ENCODE measurements at regions not wholly inside any gene's neighbourhood (a gene's known extent, or its start where the extent isn't known, plus 50 kb on each side); places are given as distances from the start of the nearest gene placed in this dataset.

DNA sequence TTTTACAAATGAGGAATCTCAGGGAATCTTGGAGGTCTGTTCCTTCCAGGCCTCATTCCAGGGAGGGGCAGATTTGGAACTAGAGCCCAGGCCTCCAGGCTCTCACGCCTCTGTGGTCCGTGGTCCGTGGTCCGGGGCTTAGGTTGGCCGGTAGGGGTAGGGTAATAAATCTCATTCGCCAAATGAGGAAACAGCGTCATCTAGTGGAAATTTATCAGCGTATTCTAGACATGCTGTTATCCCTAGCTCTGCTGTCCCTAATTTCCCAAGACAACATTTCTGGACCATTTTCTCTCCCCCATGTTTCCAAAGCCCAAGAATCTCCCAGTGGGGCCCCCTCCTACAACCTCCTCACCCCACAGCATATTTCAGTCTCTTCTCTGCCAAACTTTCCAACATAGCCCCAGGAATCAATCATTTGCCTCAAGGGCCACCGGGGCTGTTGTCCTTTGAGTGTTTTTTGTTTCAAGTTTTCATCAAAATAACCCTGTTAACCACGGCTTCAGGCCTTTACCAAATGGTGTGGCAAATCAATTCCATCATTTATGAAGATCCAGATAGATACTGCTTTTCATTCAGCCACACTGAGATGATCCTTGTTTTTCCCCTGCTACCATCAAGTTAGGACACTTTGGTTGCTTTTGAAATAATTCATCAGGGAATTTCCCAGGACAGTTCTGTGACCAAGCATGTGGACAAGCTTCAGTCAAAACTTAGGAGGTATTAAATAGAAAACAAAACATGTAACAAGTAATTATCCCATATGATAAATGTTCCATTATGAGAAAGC, 126.8 kb downstream of the ALDH8A1 start:
- Mint-ChIP-seq H3K36me3 (no peaks in the 10 kb centered on the region), H3K4me3 (no peak overlapping the region), H3K27ac (peak overlapping the region in 1 of 9 donors; percentile 5), H3K9me3 (peaks cover 0 to 4% (median 0%) of the 10 kb centered on the region in 11 donors), H3K27me3 (peaks cover 0 to 4% (median 0%) of the 10 kb centered on the region in 5 donors), H3K4me1 (peaks cover 0 to 3% (median 0%) of the 10 kb centered on the region in 7 donors)
- intact Hi-C loops (cut with micrococcal nuclease), result loop anchor here (1.0 to 2.0 kb wide), 7 partner anchors 59 to 712 kb away; no protein-coding TSS in a partner anchor
- POLR2A ChIA-PET, result no interaction called here
- no peak overlapping the region for H3K4me3 ChIP-seq (ENCODE audit: low read length)
- CTCF ChIA-PET, result interaction anchor here (0.7 to 3.3 kb wide), 12 partner anchors 116 to 700 kb away, joined by 3 to 23 read pairs (median 4); no protein-coding TSS in a partner anchor
- no peaks in the 10 kb centered on the region for H3K27me3 ChIP-seq (ENCODE audit: control insufficient read depth in 2 of 2, insufficient read depth in 2 of 2, low read length in 2 of 2)
- no peaks in the 10 kb centered on the region for H3K36me3 ChIP-seq (ENCODE audit: control insufficient read depth in 2 of 3, insufficient read depth in 3 of 3, low read length in 3 of 3)
- no peak overlapping the region for H3K27ac ChIP-seq (ENCODE audit: low read depth, low read length)
- H3K4me1 ChIP-seq (ENCODE audit: control insufficient read depth in 2 of 2, insufficient read depth in 2 of 2, low read length in 2 of 2), result peaks cover 0 to 4% of the 10 kb centered on the region in 2 donors
- DNase-seq (peak in 7 of 9 donors; percentile 17 to 55 (median 43)), ATAC-seq (peak; percentile 88)
- no peaks in the 10 kb centered on the region for H3K9me3 ChIP-seq (ENCODE audit: control insufficient read depth in 2 of 3, low read length in 3 of 3)

DNA sequence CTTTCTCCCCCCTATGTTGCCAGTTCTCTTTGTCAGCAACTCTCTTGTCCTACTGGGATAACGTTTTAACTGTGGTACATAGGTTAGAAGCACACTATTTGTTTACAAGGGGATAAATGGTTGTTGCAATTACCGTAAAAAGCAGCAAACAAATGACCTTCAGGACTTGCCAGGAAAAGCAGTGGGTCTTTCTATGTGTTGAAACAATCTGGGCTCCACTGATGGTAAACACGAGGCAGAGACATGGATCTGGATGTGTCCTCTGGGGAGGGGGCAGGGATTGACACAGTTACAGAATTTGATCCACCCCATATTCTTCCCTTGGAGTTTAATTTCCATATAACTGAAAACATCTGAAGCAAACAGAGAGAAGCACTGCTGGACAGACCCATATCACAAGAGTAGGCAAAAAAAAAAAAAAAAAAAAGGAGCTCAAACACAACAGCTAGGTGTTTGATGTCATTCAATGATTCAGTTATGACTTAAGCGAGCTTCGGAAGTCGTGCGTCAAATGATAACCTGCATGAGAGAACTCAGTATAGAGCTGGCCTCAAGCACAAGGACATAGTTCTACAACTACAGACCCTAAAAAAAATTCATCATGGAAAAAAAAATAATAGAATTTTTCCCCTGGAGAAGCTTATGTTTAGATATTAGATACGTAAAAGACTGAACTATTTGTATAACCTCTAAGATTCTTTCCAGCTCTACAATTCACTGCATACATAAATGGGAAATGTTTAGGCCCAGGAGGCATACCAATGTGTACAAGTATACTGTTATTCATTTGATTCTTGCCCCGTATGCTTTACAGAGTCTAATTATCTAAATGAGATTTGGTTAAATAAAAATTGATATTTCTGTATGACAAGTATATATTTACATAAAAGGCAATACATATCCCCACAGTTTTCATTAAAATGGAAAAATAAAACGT, 127.7 kb downstream of the ALDH8A1 start:
- POLR2A ChIA-PET, result no interaction called here
- Histone ChIP-seq H3K4me1 (ENCODE audit: control insufficient read depth in 2 of 2, insufficient read depth in 2 of 2, low read length in 2 of 2) (peaks cover 0 to 4% of the 10 kb centered on the region in 2 donors), H3K36me3 (ENCODE audit: control insufficient read depth in 2 of 3, insufficient read depth in 3 of 3, low read length in 3 of 3) (no peaks in the 10 kb centered on the region), H3K27me3 (ENCODE audit: control insufficient read depth in 2 of 2, insufficient read depth in 2 of 2, low read length in 2 of 2) (no peaks in the 10 kb centered on the region), H3K27ac (ENCODE audit: low read depth, low read length) (no peak overlapping the region), H3K4me3 (ENCODE audit: low read length) (no peak overlapping the region), H3K9me3 (ENCODE audit: control insufficient read depth in 2 of 3, low read length in 3 of 3) (no peaks in the 10 kb centered on the region)
- DNase-seq (no peak), ATAC-seq (no peak)
- H3K4me3 Mint-ChIP-seq, result no peak overlapping the region
- peaks cover 0 to 4% (median 0%) of the 10 kb centered on the region in 11 donors for H3K9me3 Mint-ChIP-seq
- intact Hi-C loops (cut with micrococcal nuclease), result loop anchor here in 1 of 2 donors (2.0 kb wide), 1 partner anchor 119 kb away; no protein-coding TSS in a partner anchor
- peaks cover 0 to 4% (median 0%) of the 10 kb centered on the region in 5 donors for H3K27me3 Mint-ChIP-seq
- no peak overlapping the region for H3K27ac Mint-ChIP-seq
- H3K36me3 Mint-ChIP-seq, result no peaks in the 10 kb centered on the region
- CTCF ChIA-PET, result interaction anchor here (0.6 to 3.3 kb wide), 12 partner anchors 8 to 699 kb away, joined by 3 to 23 read pairs (median 4); no protein-coding TSS in a partner anchor
- peaks cover 0 to 3% (median 0%) of the 10 kb centered on the region in 7 donors for H3K4me1 Mint-ChIP-seq

DNA sequence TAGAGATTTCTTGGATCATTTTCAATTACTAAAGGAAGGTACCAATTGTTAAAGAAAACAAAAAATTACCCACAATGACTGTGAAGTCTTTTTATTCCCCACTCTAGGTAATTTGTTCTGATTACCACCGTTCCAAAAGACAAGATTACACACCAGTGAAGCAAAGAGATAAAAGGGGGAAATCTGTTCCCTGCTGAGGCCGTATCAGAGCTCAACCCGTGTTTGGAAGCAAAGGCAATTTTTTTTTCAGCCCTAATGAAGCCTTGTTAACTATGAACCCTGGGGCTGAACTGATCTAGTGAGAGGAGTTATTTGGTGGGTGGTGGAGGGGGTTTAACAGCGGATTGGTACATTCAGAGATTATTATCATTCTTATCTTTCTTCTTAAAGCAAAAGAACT, 128.5 kb downstream of the ALDH8A1 start:
- Histone ChIP-seq H3K9me3 (ENCODE audit: control insufficient read depth in 2 of 3, low read length in 3 of 3) (no peaks in the 10 kb centered on the region), H3K27me3 (ENCODE audit: control insufficient read depth in 2 of 2, insufficient read depth in 2 of 2, low read length in 2 of 2) (no peaks in the 10 kb centered on the region), H3K4me1 (ENCODE audit: control insufficient read depth in 2 of 2, insufficient read depth in 2 of 2, low read length in 2 of 2) (peaks cover 0 to 4% of the 10 kb centered on the region in 2 donors), H3K27ac (ENCODE audit: low read depth, low read length) (no peak overlapping the region), H3K36me3 (ENCODE audit: control insufficient read depth in 2 of 3, insufficient read depth in 3 of 3, low read length in 3 of 3) (no peaks in the 10 kb centered on the region), H3K4me3 (ENCODE audit: low read length) (no peak overlapping the region)
- POLR2A ChIA-PET, result no interaction called here
- ATAC-seq (no peak), DNase-seq (no peak)
- peaks cover 0 to 3% (median 0%) of the 10 kb centered on the region in 7 donors for H3K4me1 Mint-ChIP-seq
- intact Hi-C loops (cut with micrococcal nuclease), result no loop called here
- H3K27ac Mint-ChIP-seq, result no peak overlapping the region
- H3K27me3 Mint-ChIP-seq, result peaks cover 0 to 4% (median 0%) of the 10 kb centered on the region in 5 donors
- CTCF ChIA-PET, result interaction anchor here (3.3 kb wide), 1 partner anchor 665 kb away, joined by 23 read pairs; no protein-coding TSS in a partner anchor
- H3K9me3 Mint-ChIP-seq, result peaks cover 0 to 4% (median 0%) of the 10 kb centered on the region in 11 donors
- no peak overlapping the region for H3K4me3 Mint-ChIP-seq
- H3K36me3 Mint-ChIP-seq, result no peaks in the 10 kb centered on the region

DNA sequence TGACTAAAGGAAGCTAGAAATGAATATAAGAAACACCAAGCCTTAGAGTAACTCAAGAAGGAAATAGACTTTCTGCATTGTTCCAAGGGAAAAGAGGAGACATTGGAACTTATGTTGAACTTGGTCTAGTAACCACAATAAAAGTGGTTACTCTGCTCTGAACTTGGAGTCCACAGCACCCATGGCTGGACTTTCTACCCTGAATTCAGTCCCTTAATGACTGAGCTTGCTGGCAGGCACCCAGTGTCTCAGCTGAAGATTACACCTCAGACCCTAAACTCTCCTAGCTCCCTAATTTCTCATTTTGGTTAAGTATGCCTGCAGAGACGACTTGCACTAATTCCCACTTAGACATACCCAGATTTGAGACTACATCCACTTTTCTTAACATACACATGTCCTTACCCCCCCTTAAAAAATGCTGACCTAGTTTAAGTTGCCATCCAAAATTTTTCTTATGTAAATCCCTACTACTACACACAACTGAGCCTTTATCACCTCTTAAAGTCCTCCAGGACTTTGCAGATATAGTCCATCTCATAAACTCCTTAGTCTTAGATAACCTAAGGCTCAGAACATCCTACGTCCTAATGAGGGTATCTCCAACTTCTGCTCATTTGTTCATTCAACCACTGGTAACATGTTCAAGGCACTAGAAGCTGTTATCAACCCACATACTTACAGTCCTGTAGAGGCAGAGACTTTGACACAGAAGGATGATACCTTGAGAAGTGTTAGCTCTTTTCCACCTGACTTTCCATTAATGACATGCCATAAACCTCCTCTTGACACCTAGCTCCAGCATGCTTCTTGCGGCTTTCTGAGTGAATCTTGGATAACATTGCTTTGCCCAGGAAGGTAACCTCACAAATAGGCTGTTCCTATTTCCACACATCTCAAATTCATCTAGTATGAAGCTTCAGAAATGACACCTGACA, 129.8 kb downstream of the ALDH8A1 start:
- intact Hi-C loops (cut with micrococcal nuclease), result no loop called here
- ATAC-seq (no peak), DNase-seq (no peak)
- Histone ChIP-seq H3K4me1 (ENCODE audit: control insufficient read depth in 2 of 2, insufficient read depth in 2 of 2, low read length in 2 of 2) (peaks cover 0 to 4% of the 10 kb centered on the region in 2 donors), H3K9me3 (ENCODE audit: control insufficient read depth in 2 of 3, low read length in 3 of 3) (no peaks in the 10 kb centered on the region), H3K4me3 (ENCODE audit: low read length) (no peak overlapping the region), H3K36me3 (ENCODE audit: control insufficient read depth in 2 of 3, insufficient read depth in 3 of 3, low read length in 3 of 3) (no peaks in the 10 kb centered on the region), H3K27me3 (ENCODE audit: control insufficient read depth in 2 of 2, insufficient read depth in 2 of 2, low read length in 2 of 2) (no peaks in the 10 kb centered on the region), H3K27ac (ENCODE audit: low read depth, low read length) (no peak overlapping the region)
- H3K4me3 Mint-ChIP-seq, result no peak overlapping the region
- H3K4me1 Mint-ChIP-seq, result peaks cover 0 to 3% (median 0%) of the 10 kb centered on the region in 7 donors
- no peak overlapping the region for H3K27ac Mint-ChIP-seq
- CTCF ChIA-PET, result interaction anchor here (0.8 to 1.1 kb wide), 4 partner anchors 179 to 664 kb away, joined by 3 to 5 read pairs (median 3); no protein-coding TSS in a partner anchor
- H3K27me3 Mint-ChIP-seq, result peaks cover 0 to 3% (median 0%) of the 10 kb centered on the region in 5 donors
- POLR2A ChIA-PET, result interaction anchor here (0.8 kb wide), 1 partner anchor 636 kb away, joined by 3 read pairs; no protein-coding TSS in a partner anchor
- H3K36me3 Mint-ChIP-seq, result no peaks in the 10 kb centered on the region
- H3K9me3 Mint-ChIP-seq, result peaks cover 0 to 2% (median 0%) of the 10 kb centered on the region in 11 donors

DNA sequence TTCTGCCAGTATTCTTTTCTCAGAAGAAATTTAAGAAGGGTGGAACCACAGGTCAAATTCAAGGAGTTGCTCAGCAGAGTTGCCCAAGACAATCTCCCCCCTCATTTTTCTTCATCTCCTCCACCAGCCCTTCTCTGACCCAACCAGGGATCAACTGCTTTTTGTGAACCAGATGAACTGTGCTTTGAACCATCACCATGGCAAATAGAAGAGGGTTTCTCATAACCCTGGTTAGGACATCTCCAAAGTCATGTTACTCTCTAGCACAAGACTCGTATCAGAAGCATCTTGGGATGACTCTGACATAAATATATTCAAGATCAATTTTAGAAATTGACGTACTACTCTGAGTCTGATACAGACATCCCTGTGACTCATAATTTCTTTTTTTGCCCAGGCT, 130.7 kb downstream of the ALDH8A1 start:
- intact Hi-C loops (cut with micrococcal nuclease), result no loop called here
- Histone ChIP-seq H3K9me3 (ENCODE audit: control insufficient read depth in 2 of 3, low read length in 3 of 3) (no peaks in the 10 kb centered on the region), H3K4me1 (ENCODE audit: control insufficient read depth in 2 of 2, insufficient read depth in 2 of 2, low read length in 2 of 2) (peaks cover 0 to 4% of the 10 kb centered on the region in 2 donors), H3K4me3 (ENCODE audit: low read length) (no peak overlapping the region), H3K27ac (ENCODE audit: low read depth, low read length) (no peak overlapping the region), H3K27me3 (ENCODE audit: control insufficient read depth in 2 of 2, insufficient read depth in 2 of 2, low read length in 2 of 2) (no peaks in the 10 kb centered on the region), H3K36me3 (ENCODE audit: control insufficient read depth in 2 of 3, insufficient read depth in 3 of 3, low read length in 3 of 3) (no peaks in the 10 kb centered on the region)
- no peak overlapping the region for H3K4me3 Mint-ChIP-seq
- no peak overlapping the region for H3K27ac Mint-ChIP-seq
- POLR2A ChIA-PET, result interaction anchor here (0.8 kb wide), 1 partner anchor 635 kb away, joined by 3 read pairs; no protein-coding TSS in a partner anchor
- peaks cover 0 to 3% (median 0%) of the 10 kb centered on the region in 5 donors for H3K27me3 Mint-ChIP-seq
- CTCF ChIA-PET, result no interaction called here
- no peak for DNase-seq
- no peaks in the 10 kb centered on the region for H3K36me3 Mint-ChIP-seq
- peaks cover 0 to 3% (median 0%) of the 10 kb centered on the region in 7 donors for H3K4me1 Mint-ChIP-seq
- peaks cover 0 to 1% (median 0%) of the 10 kb centered on the region in 11 donors for H3K9me3 Mint-ChIP-seq
- no peak for ATAC-seq
